MCF 10A (cell line): ENCODE measurements at regions not wholly inside any gene's neighbourhood (a gene's known extent, or its start where the extent isn't known, plus 50 kb on each side); places are given as distances from the start of the nearest gene placed in this dataset.

Source experiments
- BruUV-seq: library from RNA; stranded (reverse); fragments of 400-500 nt; replicated peaks from 2 replicates; lab custom pipeline; 2021; lab: Mats Ljungman, UMichigan
- CTCF ChIA-PET: fragments of 300-600 bp; sonication (Branson Sonifier 250); formaldehyde crosslinking; extraction: SDS; loops from one replicate; lab custom pipeline; 2021; ENCODE audit warnings: antibody characterized with exemption, inconsistent platforms; lab: Yijun Ruan, JAX
- POLR2A ChIA-PET: fragments of 300-600, 350-650 bp; sonication (Branson Sonifier 250); formaldehyde crosslinking; extraction: SDS; loops from one replicate; lab custom pipeline; 2020; ENCODE audit warnings: antibody characterized with exemption, inconsistent platforms; lab: Yijun Ruan, JAX
- DNase-seq: peaks from one replicate; pipeline ENCODE4 v3.0.0-alpha.2; 2018; ENCODE audit not compliant: unreplicated experiment
- H3K27ac Mint-ChIP-seq: one replicate; pipeline ENCODE4 v1.8.0; 2022; ENCODE audit warnings: mild to moderate bottlenecking, low read depth, mixed read lengths; ENCODE audit not compliant: unreplicated experiment
- H3K27me3 Mint-ChIP-seq: one replicate; pipeline ENCODE4 v1.8.0; 2022; ENCODE audit warnings: mixed read lengths; ENCODE audit not compliant: insufficient read depth, unreplicated experiment
- H3K36me3 Mint-ChIP-seq: one replicate; pipeline ENCODE4 v1.8.0; 2022; ENCODE audit warnings: mild to moderate bottlenecking, moderate library complexity, mixed read lengths; ENCODE audit not compliant: insufficient read depth, unreplicated experiment
- H3K4me1 Mint-ChIP-seq: one replicate; pipeline ENCODE4 v1.8.0; 2022; ENCODE audit warnings: mixed read lengths; ENCODE audit not compliant: insufficient read depth, unreplicated experiment
- H3K4me3 Mint-ChIP-seq: one replicate; pipeline ENCODE4 v1.8.0; 2022; ENCODE audit warnings: mild to moderate bottlenecking, moderate library complexity, mixed read lengths; ENCODE audit not compliant: unreplicated experiment
- H3K9me3 Mint-ChIP-seq: one replicate; pipeline ENCODE4 v1.8.0; 2022; ENCODE audit warnings: mixed read lengths; ENCODE audit not compliant: unreplicated experiment
- intact Hi-C: fragments of 100-400 bp; cut with micrococcal nuclease; formaldehyde crosslinking; loops from 2 replicates; pipeline ENCODE4 v1.14.1; 2022
- TF ChIP-seq, protein P1 (sequence below): fragments of 200-600 bp; IDR thresholded peaks from one replicate; pipeline ENCODE4 v1.8.0; 2022; ENCODE audit warnings: antibody characterized with exemption, mild to moderate bottlenecking; ENCODE audit not compliant: unreplicated experiment

DNA sequence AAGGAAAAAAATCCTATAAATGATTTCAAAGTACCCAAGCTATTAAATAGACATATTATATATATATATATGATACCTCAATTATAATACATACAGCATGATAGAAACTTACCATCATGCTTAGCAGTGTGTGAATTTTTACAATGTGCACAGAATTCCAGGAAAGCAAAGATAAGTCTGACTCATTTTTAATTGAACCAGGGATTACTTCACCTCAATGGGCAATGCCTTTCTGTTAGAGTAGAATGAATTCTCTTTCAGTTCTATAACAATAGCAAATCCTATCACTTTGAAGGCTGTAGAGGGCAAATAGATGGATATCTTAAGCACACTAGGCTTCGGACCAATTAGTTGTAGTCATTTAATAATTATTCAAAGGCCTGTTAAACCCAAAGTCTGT lies 54.8 kb upstream of the P3H2 start:
- no peaks in the 10 kb centered on the region for H3K36me3 Mint-ChIP-seq
- ChIA-PET CTCF (interaction anchor here (0.6 to 0.9 kb wide), 2 partner anchors 7 to 34 kb away, joined by 3 read pairs; no protein-coding TSS in a partner anchor), POLR2A (interaction anchor here (0.7 to 1.6 kb wide), 6 partner anchors 9 to 1415 kb away, joined by 3 to 7 read pairs (median 3); partner anchors contain the start of gene P3H2)
- no TSS peak for BruUV-seq
- DNase-seq: peak; percentile 35
- H3K4me3 Mint-ChIP-seq: no peak overlapping the region
- H3K27ac Mint-ChIP-seq: peak overlapping the region; percentile 78
- no peaks in the 10 kb centered on the region for H3K9me3 Mint-ChIP-seq
- TF ChIP-seq, protein P1, sequence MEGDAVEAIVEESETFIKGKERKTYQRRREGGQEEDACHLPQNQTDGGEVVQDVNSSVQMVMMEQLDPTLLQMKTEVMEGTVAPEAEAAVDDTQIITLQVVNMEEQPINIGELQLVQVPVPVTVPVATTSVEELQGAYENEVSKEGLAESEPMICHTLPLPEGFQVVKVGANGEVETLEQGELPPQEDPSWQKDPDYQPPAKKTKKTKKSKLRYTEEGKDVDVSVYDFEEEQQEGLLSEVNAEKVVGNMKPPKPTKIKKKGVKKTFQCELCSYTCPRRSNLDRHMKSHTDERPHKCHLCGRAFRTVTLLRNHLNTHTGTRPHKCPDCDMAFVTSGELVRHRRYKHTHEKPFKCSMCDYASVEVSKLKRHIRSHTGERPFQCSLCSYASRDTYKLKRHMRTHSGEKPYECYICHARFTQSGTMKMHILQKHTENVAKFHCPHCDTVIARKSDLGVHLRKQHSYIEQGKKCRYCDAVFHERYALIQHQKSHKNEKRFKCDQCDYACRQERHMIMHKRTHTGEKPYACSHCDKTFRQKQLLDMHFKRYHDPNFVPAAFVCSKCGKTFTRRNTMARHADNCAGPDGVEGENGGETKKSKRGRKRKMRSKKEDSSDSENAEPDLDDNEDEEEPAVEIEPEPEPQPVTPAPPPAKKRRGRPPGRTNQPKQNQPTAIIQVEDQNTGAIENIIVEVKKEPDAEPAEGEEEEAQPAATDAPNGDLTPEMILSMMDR: no peak
- intact Hi-C loops: no loop called here
- peaks cover 7% of the 10 kb centered on the region for H3K4me1 Mint-ChIP-seq
- H3K27me3 Mint-ChIP-seq: no peaks in the 10 kb centered on the region

DNA sequence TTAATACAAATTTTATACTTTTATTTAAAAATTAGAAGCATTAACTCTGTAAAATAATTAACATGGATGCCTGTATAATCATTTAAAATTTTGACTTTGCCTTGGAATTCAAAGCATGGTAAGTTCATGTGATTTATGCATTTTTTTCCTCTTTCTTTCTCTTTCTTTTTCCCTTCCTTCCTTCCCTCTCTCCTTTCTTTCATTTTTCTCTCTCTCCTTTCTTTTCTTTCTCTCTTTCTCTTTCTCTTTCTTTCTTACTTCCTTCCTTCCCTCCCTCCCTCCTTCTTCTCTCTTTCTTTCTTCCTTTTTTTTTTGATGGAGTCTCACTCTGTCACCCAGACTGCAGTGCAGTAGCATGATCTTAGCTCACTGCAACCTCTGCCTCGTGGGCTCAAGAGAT lies 53.8 kb upstream of the P3H2 start:
- no peak for DNase-seq
- CTCF ChIA-PET: interaction anchor here (0.9 kb wide), 1 partner anchor 8 kb away, joined by 3 read pairs; no protein-coding TSS in a partner anchor

DNA sequence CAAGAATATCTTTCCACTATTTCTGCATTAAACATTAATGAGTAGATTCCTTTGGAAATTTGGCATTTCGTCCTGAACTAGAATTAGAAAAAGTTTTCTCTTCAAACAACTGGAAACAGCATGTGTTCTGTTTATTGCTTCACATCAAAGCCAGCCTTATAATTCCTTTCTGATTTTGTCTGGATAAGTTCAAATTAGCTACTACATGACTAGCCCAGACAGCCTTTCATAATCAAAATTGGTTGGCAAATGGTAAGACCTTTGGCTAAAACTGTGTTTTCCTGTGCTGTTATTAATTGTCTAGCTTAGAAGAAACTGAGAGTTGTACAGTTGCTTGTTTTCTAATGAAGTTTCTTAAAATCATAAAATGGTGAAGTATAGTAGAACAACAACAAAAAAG lies 52.7 kb upstream of the P3H2 start:
- no peak for DNase-seq
- Mint-ChIP-seq H3K27me3 (no peaks in the 10 kb centered on the region), H3K4me1 (peaks cover 7% of the 10 kb centered on the region), H3K36me3 (no peaks in the 10 kb centered on the region), H3K27ac (no peak overlapping the region), H3K4me3 (no peak overlapping the region), H3K9me3 (no peaks in the 10 kb centered on the region)
- no TSS peak for BruUV-seq
- ChIA-PET CTCF (interaction anchor here (0.6 kb wide), 1 partner anchor 261 kb away, joined by 3 read pairs; no protein-coding TSS in a partner anchor), POLR2A (interaction anchor here (0.7 kb wide), 1 partner anchor 212 kb away, joined by 3 read pairs; no protein-coding TSS in a partner anchor)
- TF ChIP-seq, protein P1: no peak
- intact Hi-C loops: no loop called here

More for the DNA sequence above, 53.8 kb upstream of the P3H2 start:
- H3K4me3 Mint-ChIP-seq: no peak overlapping the region
- H3K27me3 Mint-ChIP-seq: no peaks in the 10 kb centered on the region
- intact Hi-C loops: no loop called here
- TF ChIP-seq, protein P1: no peak
- no TSS peak for BruUV-seq
- no peaks in the 10 kb centered on the region for H3K36me3 Mint-ChIP-seq
- POLR2A ChIA-PET: interaction anchor here (1.2 to 1.6 kb wide), 3 partner anchors 8 to 19 kb away, joined by 3 to 7 read pairs (median 3); no protein-coding TSS in a partner anchor
- no peak overlapping the region for H3K27ac Mint-ChIP-seq
- no peaks in the 10 kb centered on the region for H3K9me3 Mint-ChIP-seq
- peaks cover 7% of the 10 kb centered on the region for H3K4me1 Mint-ChIP-seq

DNA sequence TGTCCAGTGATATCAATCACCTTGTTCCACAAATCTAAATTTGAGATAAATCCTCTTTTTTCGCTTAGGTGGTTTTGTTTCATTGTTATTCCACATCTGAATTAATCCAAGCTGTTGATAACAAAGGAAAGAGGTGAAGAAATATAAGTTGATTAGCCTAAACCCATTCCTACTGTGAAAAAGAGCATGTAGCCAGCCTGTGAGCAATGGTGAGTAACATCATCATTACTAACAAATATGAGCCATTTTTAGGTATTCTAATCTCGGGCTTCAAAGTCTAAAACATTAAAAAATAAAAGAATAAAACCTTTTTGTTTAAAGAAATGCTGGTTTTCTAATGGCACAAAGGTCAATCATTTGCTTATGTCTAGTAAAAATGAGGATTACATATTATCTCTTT lies 52.1 kb upstream of the P3H2 start:
- H3K9me3 Mint-ChIP-seq: no peaks in the 10 kb centered on the region
- no peak overlapping the region for H3K4me3 Mint-ChIP-seq
- ChIA-PET CTCF (interaction anchor here (0.6 kb wide), 1 partner anchor 260 kb away, joined by 3 read pairs; no protein-coding TSS in a partner anchor), POLR2A (no interaction called here)
- DNase-seq: no peak
- intact Hi-C loops: no loop called here
- no peaks in the 10 kb centered on the region for H3K27me3 Mint-ChIP-seq
- H3K4me1 Mint-ChIP-seq: peaks cover 7% of the 10 kb centered on the region
- BruUV-seq: no TSS peak
- no peak overlapping the region for H3K27ac Mint-ChIP-seq
- no peaks in the 10 kb centered on the region for H3K36me3 Mint-ChIP-seq
- TF ChIP-seq, protein P1: no peak
